ENCODE measurements at regions not wholly inside any gene's neighbourhood (a gene's known extent, or its start where the extent isn't known, plus 50 kb on each side); places are given as distances from the start of the nearest gene placed in this dataset.

GRCh38 chr14:66066981-66067776 lies 419.0 kb upstream of the CCDC196 start:
- Histone ChIP-seq H3K27ac (ENCODE audit: low read depth in 2 of 2, low read length in 1 of 2) (no peak overlapping the region), H3K4me1 (ENCODE audit: control insufficient read depth in 1 of 2, insufficient read depth in 2 of 2, low read depth in 1 of 2, low read length in 1 of 2) (no peaks in the 10 kb centered on the region; a peak in 1 of 4 replicates), H3K36me3 (replicated peaks in 1 of 2; ENCODE audit: control insufficient read depth in 1 of 2, insufficient read depth in 2 of 2, low read length in 1 of 2) (no peaks in the 10 kb centered on the region), H3F3A (replicated peaks; ENCODE audit: insufficient read depth) (no peaks in the 10 kb centered on the region), H3K9ac (no peak overlapping the region), H2AFZ (ENCODE audit: low read depth) (no peak overlapping the region), H3K9me3 (no peaks in the 10 kb centered on the region), H3K79me2 (ENCODE audit: insufficient read depth) (no peaks in the 10 kb centered on the region), H3K4me3 (ENCODE audit: low read depth in 2 of 2, low read length in 1 of 2) (no peak overlapping the region), H3K27me3 (ENCODE audit: insufficient read depth) (no peaks in the 10 kb centered on the region), H3K4me2 (no peak overlapping the region), H3K9me2 (no peaks in the 10 kb centered on the region), H4K20me1 (ENCODE audit: insufficient read depth) (no peaks in the 10 kb centered on the region)
- DNase-seq, result no peak
- TF ChIP-seq NRF1 (IDR thresholded peaks at IDR 0.05; ENCODE audit: low read depth, low read length) (no peak), SIN3A (IDR thresholded peaks at IDR 0.05; ENCODE audit: borderline replicate concordance, low read depth, low read length) (no peak), CHD2 (IDR thresholded peaks at IDR 0.05; ENCODE audit: low read length, partially characterized antibody) (no peak)
- WGBS (ENCODE audit: low lambda C conversion rate), result 59% methylated on average over 8 of the region's 9 CpGs
- ChIA-PET CTCF (interaction anchor here (0.6 kb wide), 1 partner anchor 383 kb away, joined by 3 read pairs; no protein-coding TSS in a partner anchor), POLR2A (no interaction called here)

DNA sequence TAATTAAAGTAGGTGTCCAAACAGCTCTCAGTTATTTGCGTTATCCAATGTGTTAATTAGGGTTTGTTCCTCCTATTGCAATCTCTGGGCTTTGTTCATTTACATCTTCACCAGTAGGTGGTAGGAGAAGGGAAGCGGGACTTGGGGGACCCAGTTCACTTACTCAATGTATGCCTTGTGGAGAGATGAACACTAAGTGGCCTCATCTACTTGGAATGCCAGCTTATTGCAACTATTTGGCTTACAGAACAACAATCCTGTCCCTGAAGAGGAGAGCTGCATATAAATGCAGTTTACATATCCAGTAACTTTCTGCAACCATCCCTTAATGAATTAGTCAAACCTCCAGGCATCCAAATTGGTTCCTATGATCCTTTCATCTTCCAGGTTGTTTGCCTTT lies 417.1 kb upstream of the CCDC196 start:
- Histone ChIP-seq H3F3A (replicated peaks; ENCODE audit: insufficient read depth) (no peaks in the 10 kb centered on the region), H3K4me1 (ENCODE audit: control insufficient read depth in 1 of 2, insufficient read depth in 2 of 2, low read depth in 1 of 2, low read length in 1 of 2) (no peaks in the 10 kb centered on the region; a peak in 2 of 4 replicates), H3K9me3 (no peaks in the 10 kb centered on the region), H3K9ac (no peak overlapping the region), H3K27me3 (ENCODE audit: insufficient read depth) (no peaks in the 10 kb centered on the region), H3K4me3 (ENCODE audit: low read depth in 2 of 2, low read length in 1 of 2) (no peak overlapping the region), H3K27ac (ENCODE audit: low read depth in 2 of 2, low read length in 1 of 2) (no peak overlapping the region), H2AFZ (ENCODE audit: low read depth) (no peak overlapping the region), H4K20me1 (ENCODE audit: insufficient read depth) (no peaks in the 10 kb centered on the region), H3K79me2 (ENCODE audit: insufficient read depth) (no peaks in the 10 kb centered on the region), H3K9me2 (no peaks in the 10 kb centered on the region), H3K4me2 (no peak overlapping the region), H3K36me3 (replicated peaks in 1 of 2; ENCODE audit: control insufficient read depth in 1 of 2, insufficient read depth in 2 of 2, low read length in 1 of 2) (no peaks in the 10 kb centered on the region)
- ChIA-PET CTCF (interaction anchor here (1.3 kb wide), 1 partner anchor 110 kb away, joined by 4 read pairs; no protein-coding TSS in a partner anchor), POLR2A (no interaction called here)
- no peak for DNase-seq
- TF ChIP-seq MXI1 (IDR thresholded peaks at IDR 0.05; ENCODE audit: low read depth, low read length) (no peak), EZH2phosphoT487 (IDR thresholded peaks at IDR 0.05; ENCODE audit: borderline replicate concordance, low read depth) (no peak), IRF3 (IDR thresholded peaks at IDR 0.05; ENCODE audit: low read depth, low read length) (no peak), FOSL2 (IDR thresholded peaks at IDR 0.05; ENCODE audit: borderline replicate concordance, low read depth) (no peak), POLR2AphosphoS5 (IDR thresholded peaks at IDR 0.05; ENCODE audit: low read depth, low read length) (no peak), TEAD4 (IDR thresholded peaks at IDR 0.05; ENCODE audit: borderline replicate concordance, insufficient read depth) (no peak), SIN3A (IDR thresholded peaks at IDR 0.05; ENCODE audit: borderline replicate concordance, low read depth, low read length) (no peak), FOXM1 (IDR thresholded peaks at IDR 0.05; ENCODE audit: low read depth) (no peak), TCF12 (IDR thresholded peaks at IDR 0.05) (no peak), FOXJ3 (CRISPR knock-in tag; IDR thresholded peaks at IDR 0.05) (no peak), ZBTB33 (IDR thresholded peaks at IDR 0.05; ENCODE audit: borderline replicate concordance, low read depth) (no peak), ELF1 (IDR thresholded peaks at IDR 0.05) (no peak), MEF2A (IDR thresholded peaks at IDR 0.05; ENCODE audit: borderline replicate concordance, low read depth) (no peak)
- TF ChIP-seq, protein P1, sequence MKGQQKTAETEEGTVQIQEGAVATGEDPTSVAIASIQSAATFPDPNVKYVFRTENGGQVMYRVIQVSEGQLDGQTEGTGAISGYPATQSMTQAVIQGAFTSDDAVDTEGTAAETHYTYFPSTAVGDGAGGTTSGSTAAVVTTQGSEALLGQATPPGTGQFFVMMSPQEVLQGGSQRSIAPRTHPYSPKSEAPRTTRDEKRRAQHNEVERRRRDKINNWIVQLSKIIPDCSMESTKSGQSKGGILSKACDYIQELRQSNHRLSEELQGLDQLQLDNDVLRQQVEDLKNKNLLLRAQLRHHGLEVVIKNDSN (IDR thresholded peaks at IDR 0.05; ENCODE audit: borderline replicate concordance, low read depth), result no peak
- WGBS (ENCODE audit: low lambda C conversion rate), result 50% methylated on average over 2 of the region's 2 CpGs

Measured in SK-N-SH (cell line).